HCT116 (cell line): ENCODE measurements at regions not wholly inside any gene's neighbourhood (a gene's known extent, or its start where the extent isn't known, plus 50 kb on each side); places are given as distances from the start of the nearest gene placed in this dataset.

ENCODE experiments used
- ATAC-seq: fragments of 200-7000 bp; cut with Tn5 transposase; 2 replicates; pipeline ENCODE4 v1.9.1; 2020; ENCODE audit warnings: mild to moderate bottlenecking, moderate library complexity
- BruUV-seq: library from RNA; stranded (reverse); fragments of 400-500 nt; replicated peaks from 2 replicates; lab custom pipeline; 2021; lab: Mats Ljungman, UMichigan
- CTCF ChIA-PET: fragments of 300-600 bp; sonication (Branson Sonifier 250); formaldehyde crosslinking; loops from one replicate; lab custom pipeline; 2021; ENCODE audit warnings: antibody characterized with exemption; lab: Charles Lee
- POLR2A ChIA-PET: fragments of 300-600, 350-600 bp; sonication (Branson Sonifier 250); formaldehyde crosslinking; loops from one replicate; lab custom pipeline; 2021; ENCODE audit warnings: antibody characterized with exemption; lab: Charles Lee
- RAD21 ChIA-PET, 2 experiments: fragments of 300-600 bp; sonication (Branson Sonifier 250); formaldehyde crosslinking; loops; one replicate each; lab custom pipeline; 2023; ENCODE audit warnings: low total read pairs in 2 of 2; ENCODE audit not compliant: uncharacterized antibody in 2 of 2, unreplicated experiment in 2 of 2, low non-redundant PET in 1 of 2; lab: Charles Lee
- DNase-seq: peaks from one replicate; pipeline ENCODE4 v3.0.0-alpha.2; 2010; ENCODE audit warnings: low read depth, low spot score
- H2AFZ ChIP-seq: fragments of 200-600 bp; shearing (Covaris generic), sonication (generic); 2 replicates; pipeline ENCODE4 v1.6.1; 2017; ENCODE audit warnings: low read depth, mixed run types, mixed read lengths, antibody characterized with exemption, low read length; ENCODE audit not compliant: poor library complexity, severe bottlenecking
- H3K27ac ChIP-seq: 2 replicates; pipeline ENCODE4 v1.5.1; 2012; ENCODE audit warnings: low read depth, low read length
- H3K27me3 ChIP-seq: fragments of 200-600 bp; sonication (generic); 2 replicates; pipeline ENCODE4 v1.6.1; 2016; ENCODE audit warnings: mixed run types, low read length, mixed read lengths; ENCODE audit not compliant: insufficient read depth
- H3K36me3 ChIP-seq, 2 experiments: fragments of 200-500 bp in 1 of 2; fragments of 200-600 bp in 1 of 2; sonication (Bioruptor generic) in 1 of 2; sonication (generic) in 1 of 2; 2 replicates each; pipeline versions ENCODE4 v1.5.1 to v1.6.1; 2014 to 2016; ENCODE audit warnings: low read length in 2 of 2, inconsistent platforms in 1 of 2, mixed read lengths in 1 of 2, mixed run types in 1 of 2; ENCODE audit not compliant: insufficient read depth in 2 of 2, control insufficient read depth in 1 of 2
- H3K4me1 ChIP-seq, 2 experiments: fragments of 200-600 bp in 1 of 2; sonication (generic) in 1 of 2; 2 replicates each; pipeline versions ENCODE4 v1.5.1 to v1.6.1; 2012 to 2017; ENCODE audit warnings: low read length in 2 of 2, inconsistent platforms in 1 of 2, mild to moderate bottlenecking in 1 of 2, mixed read lengths in 1 of 2, mixed run types in 1 of 2, moderate library complexity in 1 of 2; ENCODE audit not compliant: insufficient read depth in 2 of 2, control insufficient read depth in 1 of 2
- H3K4me2 ChIP-seq: fragments of 200-600 bp; sonication (generic); 2 replicates; pipeline ENCODE4 v1.6.1; 2017; ENCODE audit warnings: mixed run types, low read length, mixed read lengths
- H3K4me3 ChIP-seq, 2 experiments: fragments of 200-600 bp in 1 of 2; sonication (generic) in 1 of 2; replicated peaks in 1 of 2; 2 replicates each; pipeline ENCODE4 v1.5.1; 2011 to 2016; ENCODE audit warnings: low read length in 2 of 2, control low read depth in 1 of 2, low read depth in 1 of 2, mild to moderate bottlenecking in 1 of 2, mixed read lengths in 1 of 2, mixed run types in 1 of 2
- H3K79me2 ChIP-seq: fragments of 200-600 bp; sonication (generic); 2 replicates; pipeline ENCODE4 v1.6.1; 2017; ENCODE audit warnings: mild to moderate bottlenecking, mixed run types, low read length, moderate library complexity, mixed read lengths; ENCODE audit not compliant: insufficient read depth
- H3K9ac ChIP-seq: fragments of 200-600 bp; sonication (generic); 2 replicates; pipeline ENCODE4 v1.6.1; 2016; ENCODE audit warnings: low read length, mixed read lengths
- H3K9me2 ChIP-seq: fragments of 200-600 bp; sonication (generic), shearing (Covaris generic); 2 replicates; pipeline ENCODE4 v1.6.1; 2017; ENCODE audit warnings: mixed run types, mild to moderate bottlenecking, moderate library complexity; ENCODE audit not compliant: insufficient read depth
- H3K9me3 ChIP-seq, 2 experiments: fragments of 200-500 bp in 1 of 2; fragments of 200-600 bp in 1 of 2; sonication (Bioruptor generic) in 1 of 2; sonication (generic) in 1 of 2; 2 replicates each; pipeline ENCODE4 v1.6.1; 2014 to 2017; ENCODE audit warnings: low read length in 2 of 2, mixed read lengths in 2 of 2, inconsistent platforms in 1 of 2, low read depth in 1 of 2, mild to moderate bottlenecking in 1 of 2, mixed run types in 1 of 2, moderate library complexity in 1 of 2; ENCODE audit not compliant: control insufficient read depth in 1 of 2, insufficient read depth in 1 of 2
- H4K20me1 ChIP-seq: fragments of 200-600 bp; sonication (generic), shearing (Covaris generic); 2 replicates; pipeline ENCODE4 v1.6.1; 2017; ENCODE audit warnings: mixed run types, mild to moderate bottlenecking, moderate library complexity; ENCODE audit not compliant: insufficient read depth
- CTCF ChIP-seq, 3 experiments: fragments of 200-600 bp in 1 of 3; sonication (generic) in 1 of 3; IDR thresholded peaks in 2 of 3; conservative IDR thresholded peaks in 1 of 3; 2 replicates each; pipeline ENCODE4 v1.5.1; 2012 to 2017; ENCODE audit warnings: low read depth in 2 of 3, low read length in 2 of 3, antibody characterized with exemption in 1 of 3, borderline replicate concordance in 1 of 3, control low read depth in 1 of 3, mild to moderate bottlenecking in 1 of 3, mixed read lengths in 1 of 3, mixed run types in 1 of 3, moderate library complexity in 1 of 3; ENCODE audit not compliant: insufficient read depth in 1 of 3
- EGR1 ChIP-seq: IDR thresholded peaks from 2 replicates; pipeline ENCODE4 v1.6.1; 2012; ENCODE audit warnings: low read depth
- EZH2 ChIP-seq: fragments of 200-600 bp; sonication (generic); IDR thresholded peaks from 2 replicates; pipeline ENCODE4 v1.6.1; 2017; ENCODE audit warnings: antibody characterized with exemption, mixed run types
- EZH2phosphoT487 ChIP-seq: fragments of 200-600 bp; IDR thresholded peaks from 2 replicates; pipeline ENCODE4 v1.6.1; 2018; ENCODE audit warnings: antibody characterized with exemption, borderline replicate concordance
- JUND ChIP-seq: IDR thresholded peaks from 2 replicates; pipeline ENCODE4 v1.6.1; 2012
- POLR2AphosphoS5 ChIP-seq: IDR thresholded peaks from 2 replicates; pipeline ENCODE4 v1.6.1; 2011; ENCODE audit warnings: mild to moderate bottlenecking, low read depth, low read length, moderate library complexity
- REST ChIP-seq: IDR thresholded peaks from 2 replicates; pipeline ENCODE4 v1.6.1; 2012; ENCODE audit warnings: low read depth
- SIN3A ChIP-seq: IDR thresholded peaks from 2 replicates; pipeline ENCODE4 v1.6.1; 2012; ENCODE audit warnings: low read depth
- SRF ChIP-seq: IDR thresholded peaks from 2 replicates; pipeline ENCODE4 v1.6.1; 2012; ENCODE audit warnings: low read depth
- TCF7L2 ChIP-seq: IDR thresholded peaks from 2 replicates; pipeline ENCODE4 v1.7.0; 2011; ENCODE audit warnings: borderline replicate concordance, inconsistent platforms; ENCODE audit not compliant: insufficient read depth, insufficient read length; ENCODE audit errors: extremely low read depth
- YY1 ChIP-seq: IDR thresholded peaks from 2 replicates; pipeline ENCODE4 v1.6.1; 2011; ENCODE audit warnings: low read length, low read depth, moderate library complexity, mild to moderate bottlenecking; ENCODE audit not compliant: insufficient replicate concordance; ENCODE audit errors: extremely low read depth
- ZNF274 ChIP-seq: fragments of 200-500 bp; sonication (Bioruptor generic); IDR thresholded peaks from 2 replicates; pipeline ENCODE4 v1.6.1; 2014; ENCODE audit warnings: mild to moderate bottlenecking, low read depth, low read length, inconsistent platforms
- intact Hi-C: fragments of 100-400 bp; cut with micrococcal nuclease; formaldehyde crosslinking; loops from 2 replicates; pipeline ENCODE4 v1.10.0; 2022
- TF ChIP-seq, protein P1 (sequence below): IDR thresholded peaks from 2 replicates; pipeline ENCODE4 v1.6.1; 2012
- TF ChIP-seq, protein P2 (sequence below): IDR thresholded peaks from 2 replicates; pipeline ENCODE4 v1.6.1; 2012

DNA sequence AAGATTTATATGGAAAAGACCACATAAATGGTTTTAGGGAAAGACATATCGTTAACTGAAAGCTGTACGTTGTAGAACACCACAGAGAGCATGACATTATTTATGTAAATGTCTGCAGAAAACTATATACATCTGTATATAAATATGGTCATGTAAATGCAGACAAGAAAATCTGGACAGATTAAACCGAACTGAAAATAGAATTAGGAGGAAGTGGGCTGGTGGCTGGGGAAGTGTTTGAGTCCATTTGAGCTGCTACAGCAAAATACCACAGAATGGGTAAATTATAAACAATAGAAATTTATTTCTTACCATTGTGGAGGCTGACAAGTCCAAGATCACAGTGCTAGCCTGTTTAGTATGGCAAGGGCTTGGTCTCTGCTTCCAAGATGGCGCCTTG, 56.3 kb upstream of the USP6NL start:
- RAD21 ChIA-PET: no interaction called here
- intact Hi-C loops: no loop called here
- no peak overlapping the region for H3K9ac ChIP-seq
- no peaks in the 10 kb centered on the region for H4K20me1 ChIP-seq
- no TSS peak for BruUV-seq
- CTCF ChIA-PET: no interaction called here
- DNase-seq: no peak
- ATAC-seq: no peak
- H3K4me3 ChIP-seq: no peak overlapping the region
- no peaks in the 10 kb centered on the region for H3K9me2 ChIP-seq
- H3K4me1 ChIP-seq: no peaks in the 10 kb centered on the region; a peak in 1 of 4 replicates
- H3K27ac ChIP-seq: no peak overlapping the region
- no peaks in the 10 kb centered on the region for H3K36me3 ChIP-seq
- TF ChIP-seq REST (no peak), CTCF (IDR thresholded peaks at IDR 0.05 in 2 of 3, conservative IDR thresholded peaks at IDR 0.05 in 1 of 3; ENCODE audit: borderline replicate concordance in 1 of 3, insufficient read depth in 1 of 3, low read depth in 2 of 3, low read length in 2 of 3) (no peak), JUND (no peak), EZH2phosphoT487 (no peak), POLR2AphosphoS5 (no peak), EGR1 (no peak), TCF7L2 (no peak), EZH2 (no peak), SRF (no peak), YY1 (no peak), SIN3A (no peak), ZNF274 (no peak)
- TF ChIP-seq, protein P1, sequence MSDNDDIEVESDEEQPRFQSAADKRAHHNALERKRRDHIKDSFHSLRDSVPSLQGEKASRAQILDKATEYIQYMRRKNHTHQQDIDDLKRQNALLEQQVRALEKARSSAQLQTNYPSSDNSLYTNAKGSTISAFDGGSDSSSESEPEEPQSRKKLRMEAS: no peak
- TF ChIP-seq, protein P2, sequence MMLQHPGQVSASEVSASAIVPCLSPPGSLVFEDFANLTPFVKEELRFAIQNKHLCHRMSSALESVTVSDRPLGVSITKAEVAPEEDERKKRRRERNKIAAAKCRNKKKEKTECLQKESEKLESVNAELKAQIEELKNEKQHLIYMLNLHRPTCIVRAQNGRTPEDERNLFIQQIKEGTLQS: no peak
- H3K79me2 ChIP-seq: no peaks in the 10 kb centered on the region
- H3K27me3 ChIP-seq: no peaks in the 10 kb centered on the region
- no peak overlapping the region for H3K4me2 ChIP-seq
- no peak overlapping the region for H2AFZ ChIP-seq
- POLR2A ChIA-PET: no interaction called here
- H3K9me3 ChIP-seq: no peaks in the 10 kb centered on the region
